NT2/D1 (cell line): ENCODE measurements at regions not wholly inside any gene's neighbourhood (a gene's known extent, or its start where the extent isn't known, plus 50 kb on each side); places are given as distances from the start of the nearest gene placed in this dataset.

Experiments used
- SUZ12 ChIP-seq: IDR thresholded peaks from 2 replicates; pipeline ENCODE4 v1.6.1; 2011; ENCODE audit not compliant: insufficient read length, insufficient read depth; ENCODE audit errors: extremely low read depth
- YY1 ChIP-seq: IDR thresholded peaks from 2 replicates; pipeline ENCODE4 v1.6.1; 2011; ENCODE audit not compliant: insufficient read length, insufficient read depth

DNA sequence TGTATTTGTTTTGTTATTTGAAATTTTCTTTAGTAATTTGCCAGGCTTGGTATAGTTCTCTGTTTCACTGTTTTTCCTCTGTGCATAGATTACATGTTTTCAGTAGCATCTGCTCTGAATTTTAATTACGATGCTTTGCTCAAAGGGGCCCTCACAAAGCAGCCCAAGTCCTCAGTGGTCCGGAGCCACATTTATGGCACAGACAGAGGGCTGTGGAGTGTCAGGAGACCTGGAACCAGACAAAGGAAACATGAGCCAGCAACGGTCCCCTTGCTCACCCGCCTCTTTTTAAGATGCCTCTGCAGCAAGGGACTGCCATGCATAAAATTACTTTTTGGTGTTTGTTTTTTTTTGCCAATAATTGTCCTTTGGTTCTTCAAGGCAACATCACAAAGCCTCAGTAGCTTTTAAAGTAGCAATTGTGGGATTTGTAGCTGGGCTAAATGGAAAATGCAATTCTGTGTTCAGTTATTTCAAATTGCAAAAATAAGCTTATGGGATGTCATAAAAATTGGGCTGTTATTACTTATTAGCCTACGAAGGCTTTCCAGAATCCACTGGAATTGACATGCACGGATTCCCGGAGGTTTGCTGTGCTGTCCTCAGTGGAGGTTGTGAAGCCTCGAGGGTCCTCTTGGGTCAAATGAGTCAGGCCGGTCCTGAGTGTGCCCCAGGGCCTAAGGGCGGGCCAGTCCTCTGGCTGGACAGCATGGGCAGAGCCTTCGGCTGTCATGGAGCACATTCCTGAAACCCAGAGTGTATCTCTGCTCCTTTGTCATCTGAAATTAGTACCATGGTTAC lies 422.8 kb downstream of the GLRX3 start:
- no peak for TF ChIP-seq SUZ12
- no peak for TF ChIP-seq YY1
